OCI-M2 (cell line): ENCODE measurements at regions not wholly inside any gene's neighbourhood (a gene's known extent, or its start where the extent isn't known, plus 50 kb on each side); places are given as distances from the start of the nearest gene placed in this dataset.

Experiments used
- DNase-seq: peaks from one replicate; lab custom pipeline; 2025; ENCODE audit not compliant: unreplicated experiment; lab: John Stamatoyannopoulos, UW

DNA sequence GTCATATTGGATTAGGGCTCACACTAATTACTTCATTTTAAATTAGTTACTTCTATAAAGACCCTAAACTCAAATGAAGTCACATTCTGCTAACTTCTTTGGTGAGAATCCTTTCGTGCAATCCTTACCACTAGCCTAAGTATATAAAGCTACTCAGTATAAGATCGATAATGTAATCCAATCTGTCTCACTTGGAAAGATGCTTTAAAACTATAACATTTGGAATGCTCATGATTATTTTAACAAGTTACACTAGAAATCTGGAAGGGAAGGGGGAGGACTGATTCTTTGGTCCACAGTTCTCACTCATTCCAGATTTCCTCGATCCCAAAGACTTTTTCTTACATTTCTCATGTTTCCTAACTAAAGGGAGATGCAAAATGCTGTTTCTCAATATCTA is 336.4 kb upstream of the SLIT2 start:
- DNase-seq: no peak

DNA sequence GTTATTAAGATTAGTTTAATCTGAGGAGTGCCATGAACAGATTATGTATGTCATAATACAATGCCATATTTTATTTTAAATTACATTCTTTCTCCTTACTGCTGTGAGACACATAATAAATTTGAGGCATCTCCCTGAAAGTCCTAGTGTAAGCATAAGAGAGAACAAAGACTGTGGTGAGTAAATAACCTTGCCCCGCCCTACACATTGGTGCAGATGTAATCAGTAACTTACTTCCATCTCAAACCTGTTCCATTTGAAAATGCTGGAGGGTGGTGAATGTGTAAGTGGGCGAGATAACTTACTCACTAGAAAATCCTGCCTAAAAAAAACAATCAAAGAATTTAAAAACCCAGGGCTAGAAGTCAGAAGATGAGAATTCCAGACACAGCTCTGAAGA is 338.1 kb upstream of the SLIT2 start:
- DNase-seq: no peak

DNA sequence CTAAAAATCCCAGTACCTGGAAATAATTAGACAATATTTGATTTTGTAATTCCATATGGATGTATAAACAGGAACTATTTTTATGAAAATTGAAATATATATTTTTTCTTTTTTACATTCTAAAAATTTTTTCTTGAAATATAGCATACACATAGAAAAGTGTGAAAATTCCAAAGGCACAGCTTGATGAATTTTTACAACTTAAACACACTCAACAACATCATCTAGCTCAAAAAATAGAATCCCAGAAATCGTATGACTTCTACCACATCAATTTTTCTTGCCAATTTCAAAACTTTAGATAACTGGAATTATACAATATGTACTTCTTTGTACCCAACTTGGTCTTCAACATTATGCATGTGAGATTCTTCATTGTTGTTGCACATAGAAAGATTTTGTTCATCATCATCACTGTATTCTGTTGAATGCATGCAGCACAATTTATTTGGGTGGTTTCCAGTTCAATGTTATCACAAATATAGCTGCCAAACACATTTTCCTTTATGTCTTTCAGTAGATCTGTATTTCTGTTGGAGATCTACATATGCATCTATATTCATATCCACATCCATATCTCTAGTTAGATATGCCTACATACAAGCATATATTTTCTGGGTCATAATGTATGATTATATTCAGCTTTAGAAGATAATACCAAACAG is 340.7 kb upstream of the SLIT2 start:
- no peak for DNase-seq

DNA sequence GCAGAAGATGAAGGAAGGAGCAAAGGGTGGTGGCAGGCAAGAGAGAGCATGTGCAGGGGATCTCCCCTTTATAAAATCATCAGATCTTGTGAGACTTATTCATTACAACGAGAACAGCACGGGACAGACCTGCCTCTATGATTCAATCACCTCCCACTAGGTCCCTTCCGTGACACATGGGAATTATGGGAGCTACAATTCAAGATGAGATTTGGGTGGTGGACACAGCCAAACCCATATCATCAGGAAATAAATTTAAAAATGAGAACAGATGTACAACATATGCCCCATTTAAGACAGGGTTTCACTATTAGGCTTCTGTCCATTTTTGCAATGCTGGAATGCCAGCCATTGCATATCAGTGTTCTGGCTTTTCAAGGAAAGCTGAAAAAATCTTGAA is 346.7 kb upstream of the SLIT2 start:
- DNase-seq: no peak

DNA sequence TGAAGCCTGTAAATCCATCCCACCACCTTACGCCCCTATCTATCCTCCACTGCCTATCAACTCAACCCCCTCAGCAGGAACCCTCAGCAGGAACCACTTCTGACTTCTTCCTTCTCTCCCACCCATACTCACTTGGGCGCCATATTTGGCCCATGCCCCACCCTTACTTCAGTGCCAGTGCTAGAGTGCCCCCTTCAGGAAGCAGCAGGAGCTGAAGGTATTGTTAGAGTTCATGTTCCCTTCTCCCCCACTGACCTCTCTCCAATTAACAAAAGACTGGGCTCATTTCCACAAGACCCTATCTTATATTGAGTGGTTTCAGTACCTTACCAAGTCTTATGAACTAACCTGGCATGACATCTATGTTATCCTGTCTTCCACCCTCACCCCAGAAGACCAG is 363.1 kb upstream of the SLIT2 start:
- DNase-seq: no peak

DNA sequence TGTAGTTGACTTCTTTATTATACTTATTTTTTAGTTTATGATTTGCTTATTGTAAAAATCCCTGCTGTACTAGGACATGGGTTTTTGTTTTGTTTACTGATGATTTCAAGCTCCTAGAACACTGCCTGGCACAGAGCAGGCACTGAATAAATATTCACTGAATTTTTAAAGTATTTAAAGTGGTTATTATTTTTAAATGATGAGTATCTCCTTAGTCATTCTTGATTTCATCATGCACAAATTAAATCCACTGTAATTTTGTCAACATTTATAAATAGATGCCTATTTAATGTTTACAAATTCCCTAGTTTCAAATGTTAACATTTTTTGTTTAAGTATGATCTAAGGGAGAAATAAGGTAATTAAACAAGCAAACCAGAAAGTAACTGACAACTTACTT is 367.9 kb upstream of the SLIT2 start:
- no peak for DNase-seq

DNA sequence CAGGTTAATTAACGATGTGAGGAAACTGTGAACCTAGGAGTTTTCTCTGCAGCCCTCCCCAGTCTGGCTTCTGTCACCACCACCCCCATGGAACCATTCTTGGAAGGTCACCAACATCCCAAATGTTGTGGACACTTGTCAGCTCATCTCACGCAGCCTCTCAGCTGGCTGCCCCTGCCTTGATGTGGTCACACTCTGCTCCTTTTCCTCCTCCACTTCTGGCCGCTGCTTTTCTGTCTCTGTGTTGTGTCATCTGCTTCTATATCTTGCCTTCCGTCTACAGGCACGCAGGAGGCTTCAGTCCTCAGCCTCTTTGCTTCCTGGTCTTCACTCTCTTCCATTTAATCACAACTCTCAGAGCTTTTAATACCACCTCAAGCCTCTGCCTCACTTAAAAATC is 371.5 kb upstream of the SLIT2 start:
- no peak for DNase-seq

DNA sequence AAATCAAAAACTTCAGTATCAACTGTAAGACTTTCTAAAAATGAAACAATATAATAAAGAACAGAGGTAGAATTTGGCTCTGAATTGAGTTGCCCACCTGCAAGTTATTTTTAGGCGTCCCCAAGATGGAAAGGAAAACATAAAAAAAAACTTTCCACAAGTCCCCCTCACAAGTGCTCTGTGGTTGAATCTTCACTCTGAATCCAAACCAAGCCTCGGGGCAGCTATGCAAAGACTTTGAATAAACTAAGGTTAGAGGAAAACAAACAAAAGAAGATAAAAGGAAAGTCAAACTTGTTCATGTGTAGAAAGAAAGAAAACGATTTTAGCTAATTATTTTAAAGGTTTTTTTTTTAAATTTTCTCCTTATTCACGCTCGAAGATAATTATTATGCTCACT is 372.4 kb upstream of the SLIT2 start:
- DNase-seq: no peak

DNA sequence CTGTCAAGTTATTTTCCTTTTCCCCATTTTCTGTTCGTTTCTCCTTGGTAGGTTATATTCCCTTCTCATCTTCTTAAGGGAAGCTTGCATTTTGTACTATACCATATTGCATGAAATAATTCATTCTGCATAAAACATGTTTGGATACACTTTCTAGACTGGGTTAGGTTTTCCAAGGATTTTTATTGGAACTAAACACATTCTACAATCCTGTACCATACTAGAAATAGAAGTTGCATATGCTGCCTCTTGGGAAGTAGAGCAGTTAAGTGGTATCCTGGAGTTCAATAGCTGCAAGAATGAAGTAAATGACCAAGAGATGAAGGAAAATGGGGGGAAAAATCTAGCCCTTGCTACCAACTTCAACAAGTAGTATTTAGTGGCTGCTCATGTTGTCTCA is 393.7 kb upstream of the SLIT2 start:
- no peak for DNase-seq

DNA sequence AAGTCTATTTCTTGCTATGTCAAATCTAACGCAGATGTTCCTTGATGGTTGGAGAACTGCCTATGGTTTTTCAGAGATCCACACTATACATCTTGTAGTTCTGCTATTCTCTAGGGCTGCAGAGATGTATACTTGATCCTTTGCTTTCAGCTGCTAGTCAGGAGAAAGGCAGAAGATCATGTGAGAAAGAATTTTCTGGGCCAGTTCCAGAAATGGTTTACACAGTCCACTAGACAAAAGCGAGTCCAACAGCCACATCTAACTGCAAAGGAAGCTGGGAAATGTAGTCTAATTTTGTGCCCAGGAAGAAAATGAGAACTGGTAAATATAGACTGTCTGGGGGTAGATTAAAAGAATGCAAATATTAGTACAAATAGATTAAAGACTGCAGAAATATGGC is 394.3 kb upstream of the SLIT2 start:
- no peak for DNase-seq

DNA sequence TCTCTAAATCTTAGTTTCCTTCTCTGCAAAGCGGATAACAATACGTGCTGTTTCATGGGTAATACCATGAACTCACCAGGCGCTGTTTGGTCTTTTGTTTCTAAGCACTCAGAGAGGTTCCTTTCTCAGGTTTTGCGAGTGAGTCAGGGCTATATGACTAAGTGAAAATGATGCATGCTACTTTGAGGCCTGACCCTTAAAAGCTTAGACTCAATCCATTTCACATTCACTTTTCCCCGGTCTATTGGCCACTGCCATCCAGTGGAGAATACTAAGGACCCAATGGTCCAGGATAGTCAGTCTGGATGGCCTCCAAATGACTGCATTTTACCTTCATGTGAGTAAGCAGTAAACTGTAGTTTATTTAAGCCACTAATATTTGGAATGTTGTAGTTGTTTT is 400.8 kb upstream of the SLIT2 start:
- DNase-seq: no peak

DNA sequence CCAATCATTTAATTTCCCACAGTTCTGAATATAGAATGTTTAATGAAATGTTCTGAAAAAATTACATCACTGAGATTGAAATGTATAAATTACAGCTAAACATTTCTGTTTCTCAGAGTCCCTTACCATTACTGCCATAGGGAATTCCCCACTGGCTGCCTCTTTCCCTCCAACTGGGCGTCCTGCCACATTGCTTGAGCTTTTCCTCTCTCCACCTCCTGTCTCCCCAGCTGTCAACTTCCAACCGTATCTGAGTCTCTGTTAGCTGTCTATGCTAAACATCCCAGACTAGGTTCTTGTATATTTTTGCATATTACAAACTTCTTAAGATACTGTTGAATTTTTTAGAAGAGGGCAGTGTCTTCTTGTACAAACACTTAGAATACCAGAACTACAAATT is 407.3 kb upstream of the SLIT2 start:
- DNase-seq: no peak

DNA sequence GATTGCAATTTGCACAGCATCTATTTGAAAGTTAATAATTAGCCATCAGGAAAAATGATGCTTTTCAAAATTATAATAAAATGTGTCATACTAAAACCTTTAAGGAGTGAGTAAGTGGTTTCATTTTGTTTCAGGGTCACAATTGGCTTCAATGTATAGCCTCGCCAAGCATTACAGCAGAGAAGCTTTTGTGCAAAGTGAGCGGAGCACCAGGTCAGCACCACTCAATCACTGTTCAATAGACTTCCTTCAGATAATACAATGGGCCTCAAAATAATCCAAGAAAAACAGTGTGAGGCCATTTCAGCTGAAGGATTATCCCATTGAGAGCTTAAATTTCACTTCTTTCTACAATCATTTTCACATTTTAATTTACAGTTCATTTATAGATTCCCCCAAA is 409.2 kb upstream of the SLIT2 start:
- no peak for DNase-seq

DNA sequence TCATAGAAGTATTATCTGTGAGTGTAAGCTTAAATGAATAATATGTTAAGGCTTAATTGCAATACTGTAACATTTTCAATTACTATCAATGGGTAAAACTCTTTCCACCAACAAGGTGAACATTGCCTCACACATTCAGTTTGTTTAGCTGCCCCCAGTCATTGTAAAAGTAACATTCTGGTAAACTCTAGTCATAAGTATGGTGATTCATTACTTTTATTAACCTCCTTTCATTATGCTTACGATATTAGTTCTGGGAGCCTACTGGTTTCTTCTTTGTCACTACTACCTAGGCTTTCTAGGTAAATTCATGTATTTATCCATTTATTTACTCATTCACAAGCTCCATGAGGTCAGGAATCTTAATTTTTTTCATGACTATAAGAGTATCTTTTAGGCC is 412.8 kb upstream of the SLIT2 start:
- no peak for DNase-seq

DNA sequence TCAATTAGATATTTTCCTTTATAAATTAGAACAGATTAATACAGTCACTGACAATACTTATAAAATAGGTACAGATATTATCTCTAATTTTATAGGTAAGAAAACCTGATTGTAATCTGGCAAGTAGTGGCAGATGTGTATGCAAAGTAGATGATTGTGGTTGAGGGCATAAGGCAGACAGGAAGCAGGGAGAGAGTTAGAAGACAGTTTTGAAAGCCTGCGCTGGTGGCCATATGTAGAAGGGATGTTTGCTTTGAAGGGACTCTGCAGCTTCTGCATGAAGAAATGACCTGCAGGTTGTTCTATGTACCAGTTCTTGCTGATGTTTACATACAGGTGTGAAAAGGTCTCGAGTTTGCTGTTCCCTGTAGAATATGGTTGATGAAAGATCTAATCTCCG is 416.3 kb upstream of the SLIT2 start:
- DNase-seq: no peak

DNA sequence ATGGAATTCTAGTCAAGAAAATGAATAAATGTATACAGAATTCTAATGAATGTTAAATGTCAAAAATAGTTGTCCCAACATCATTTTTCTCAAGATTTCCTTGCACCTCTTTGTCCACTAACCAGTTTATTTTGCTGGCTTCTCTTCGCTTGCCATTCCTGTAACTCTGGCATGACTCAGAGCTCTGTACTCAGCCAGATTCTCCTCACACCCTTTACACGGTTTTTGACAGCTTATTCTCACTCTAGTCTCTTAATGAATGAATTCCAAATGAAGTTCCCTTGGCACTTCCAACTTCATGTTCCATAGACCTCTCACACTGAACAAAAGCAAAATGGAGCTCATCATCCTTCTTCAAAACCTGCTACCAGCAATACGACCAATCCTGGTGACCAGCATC is 419.3 kb upstream of the SLIT2 start:
- no peak for DNase-seq

DNA sequence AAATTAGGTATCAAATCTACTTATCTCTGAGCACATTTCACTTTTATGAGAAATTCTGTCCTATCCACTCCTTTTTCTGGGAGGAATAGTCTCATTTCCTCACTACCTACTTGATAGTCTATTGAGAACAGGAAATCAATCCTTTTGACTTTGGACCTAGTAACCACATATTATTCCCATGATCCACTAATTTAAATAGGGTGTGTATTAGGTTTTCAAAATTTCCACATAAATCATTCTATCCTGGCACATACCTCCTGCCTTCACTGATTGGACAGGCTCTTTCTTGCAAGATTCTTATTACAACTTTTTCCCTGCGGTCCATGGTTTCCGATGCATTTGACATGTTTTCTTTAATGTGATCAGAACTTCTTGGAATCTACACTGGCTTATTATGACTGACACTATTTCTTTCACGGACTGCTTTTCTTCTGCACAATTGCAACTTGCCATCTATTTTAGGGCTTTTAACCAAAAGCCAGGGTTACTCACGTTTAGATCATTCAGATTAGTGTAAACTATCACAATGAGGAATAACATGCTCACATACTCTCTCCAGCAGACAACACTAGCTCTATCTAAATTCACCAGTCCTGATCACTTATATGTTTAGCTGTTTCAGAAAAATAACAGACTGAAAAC is 419.9 kb upstream of the SLIT2 start:
- DNase-seq: no peak

DNA sequence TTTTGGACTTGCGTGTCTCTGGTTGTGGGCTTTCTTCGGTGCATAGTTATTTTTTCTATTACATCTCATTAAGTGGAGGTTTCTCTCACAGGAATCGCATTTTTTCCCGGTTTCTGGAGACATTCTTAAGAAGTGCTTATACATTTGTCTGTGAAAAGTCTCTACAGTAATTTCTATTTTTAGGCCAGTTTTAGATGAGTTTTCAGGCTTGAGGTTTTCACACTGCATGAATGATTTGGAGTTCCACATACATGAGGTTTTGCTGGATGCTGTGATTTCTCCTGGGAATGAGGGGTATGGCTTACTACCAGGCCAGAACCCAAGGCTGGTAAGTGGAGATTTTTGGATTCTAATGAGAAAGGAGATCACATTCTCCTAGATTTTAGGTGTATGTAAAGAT is 422.6 kb upstream of the SLIT2 start:
- no peak for DNase-seq

DNA sequence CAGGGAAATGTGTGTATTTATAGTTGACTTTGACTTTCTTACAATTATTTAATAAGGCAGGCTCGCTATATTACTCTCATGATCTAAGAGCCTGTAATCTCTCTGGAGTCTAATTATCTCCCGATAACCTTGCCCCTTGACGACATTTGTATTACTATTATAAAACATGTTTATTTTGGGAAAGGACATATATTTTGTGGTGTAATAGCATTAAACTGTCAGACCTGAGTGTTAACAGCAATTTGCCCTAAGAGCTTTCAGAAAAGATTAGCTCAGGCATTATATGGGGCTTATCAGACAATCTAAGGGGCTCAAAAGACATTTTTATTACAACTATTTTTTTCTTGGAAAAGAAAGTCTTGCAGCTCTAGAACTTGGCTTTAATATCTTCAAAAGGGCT is 427.9 kb upstream of the SLIT2 start:
- no peak for DNase-seq

DNA sequence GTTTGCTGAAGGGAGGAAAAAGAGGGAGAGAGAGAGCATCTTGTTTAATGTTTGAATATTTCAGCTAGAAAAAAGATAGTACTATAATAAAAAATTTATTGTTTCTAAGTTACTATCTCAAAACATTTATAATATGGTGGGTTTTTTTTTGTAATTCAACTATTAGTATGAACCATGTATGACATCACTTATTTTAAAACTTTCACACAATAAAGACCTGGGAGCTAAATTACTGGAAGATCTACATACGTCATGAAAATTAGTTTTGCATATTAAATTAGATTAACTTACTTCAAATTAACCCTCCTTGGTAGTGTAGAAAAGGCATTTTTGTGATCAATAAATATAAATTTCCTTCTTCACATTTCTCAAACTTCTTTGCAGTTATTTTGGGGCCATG is 432.0 kb upstream of the SLIT2 start:
- DNase-seq: no peak

DNA sequence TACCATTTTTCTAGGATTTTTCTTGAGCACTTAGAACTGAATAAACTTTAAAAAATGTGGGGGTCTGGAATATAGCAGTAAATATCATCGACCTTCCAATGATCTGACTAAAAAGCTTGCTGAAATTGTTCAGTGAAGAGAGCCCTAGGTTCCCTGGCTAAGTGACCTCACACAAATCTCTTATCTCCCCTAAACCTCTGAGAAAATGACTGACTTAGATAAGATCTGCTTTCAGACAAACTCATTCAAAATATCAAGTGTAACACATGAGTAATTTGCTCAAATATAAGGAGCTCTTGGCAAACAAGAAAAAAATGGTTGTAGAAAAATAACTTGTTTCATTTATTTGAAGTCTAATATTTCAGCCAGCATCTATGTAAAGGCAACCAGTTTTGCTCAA is 441.7 kb upstream of the SLIT2 start:
- no peak for DNase-seq

DNA sequence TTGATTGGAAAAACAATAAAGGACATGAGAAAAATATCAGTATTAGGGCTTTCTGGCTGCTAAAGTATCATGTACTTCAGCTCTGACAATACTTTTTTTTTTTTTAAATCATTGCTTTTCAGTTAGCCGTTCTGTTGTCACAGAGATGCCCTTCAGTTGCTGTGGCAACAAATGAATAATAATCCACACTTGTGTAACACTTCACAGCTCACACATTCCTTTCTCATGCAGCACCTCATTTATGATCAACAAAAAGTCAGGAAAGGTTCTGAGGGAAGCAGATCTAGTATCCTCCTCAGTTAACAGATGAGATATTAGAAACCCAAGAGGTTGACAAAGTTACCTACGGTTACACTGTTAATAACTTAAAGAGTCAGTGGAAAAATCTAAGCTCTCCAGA is 444.2 kb upstream of the SLIT2 start:
- DNase-seq: no peak

DNA sequence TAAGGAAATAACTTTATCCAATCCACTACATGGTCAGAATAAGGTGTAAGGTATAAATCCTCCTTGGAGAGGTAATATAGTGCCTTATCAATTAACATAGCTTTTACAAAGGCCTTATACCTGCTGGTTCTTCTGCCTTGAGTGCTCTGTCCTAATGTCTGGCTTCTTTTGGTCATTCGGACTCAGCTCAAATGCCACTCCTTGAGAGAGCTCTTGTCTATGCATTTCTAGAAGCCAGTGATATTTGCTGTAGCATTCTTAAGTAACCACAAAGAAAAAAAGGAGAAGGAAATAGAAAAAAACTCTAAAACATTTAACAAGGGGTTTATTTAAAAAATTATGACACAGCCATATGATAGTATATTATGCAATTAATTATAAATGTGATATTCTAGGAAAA is 444.8 kb upstream of the SLIT2 start:
- DNase-seq: no peak
